GM18511 (cell line): ENCODE measurements at regions not wholly inside any gene's neighbourhood (a gene's known extent, or its start where the extent isn't known, plus 50 kb on each side); places are given as distances from the start of the nearest gene placed in this dataset.

Experiments
- ATAC-seq: cut with Tn5 transposase; IDR thresholded peaks from one replicate; pipeline ENCODE4 v1.9.1; 2021; ENCODE audit warnings: mild to moderate bottlenecking, moderate library complexity; ENCODE audit not compliant: unreplicated experiment

GRCh38 chr4:41865306-41865980 lies 69.8 kb upstream of the TMEM33 start:
- no peak for ATAC-seq

DNA sequence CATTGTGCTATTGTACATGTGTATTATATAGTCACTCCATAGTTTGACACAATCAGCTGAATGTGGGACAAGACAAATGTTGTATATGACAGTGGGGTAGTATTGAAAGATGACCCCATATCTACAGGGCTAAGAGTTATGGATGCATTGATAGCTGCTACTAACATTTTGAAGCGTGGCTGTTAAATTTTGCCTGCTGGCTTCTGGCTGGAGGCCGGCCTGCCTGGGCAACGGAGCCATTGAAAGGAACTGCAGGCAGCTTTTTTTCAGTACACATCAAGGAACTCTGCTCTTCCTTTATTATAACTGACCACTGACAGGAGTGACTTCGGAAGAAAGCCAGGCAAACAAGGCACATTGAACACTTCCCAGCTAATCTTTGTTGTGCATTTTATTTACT lies 76.1 kb upstream of the TMEM33 start:
- no peak for ATAC-seq

DNA sequence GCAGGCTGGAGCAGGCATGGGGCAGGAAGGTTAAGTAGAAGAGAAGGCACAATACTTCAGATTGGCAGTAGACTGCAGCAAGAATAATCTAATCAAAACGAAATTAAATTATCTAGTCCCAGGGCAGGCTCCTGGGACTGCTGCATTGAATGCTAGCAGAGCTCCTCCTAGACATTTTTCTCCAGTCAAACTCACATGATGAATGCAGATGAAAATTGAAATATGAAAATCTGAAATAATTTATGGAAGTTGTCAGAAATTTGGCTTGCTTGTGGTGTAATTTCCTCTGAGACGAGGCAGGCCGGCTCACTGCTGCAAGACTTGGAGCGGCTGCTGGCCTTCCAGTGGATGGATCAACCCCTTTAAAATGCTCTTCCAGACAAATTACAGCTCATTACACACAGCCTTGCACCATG lies 78.0 kb upstream of the TMEM33 start:
- ATAC-seq = no peak

- ATAC-seq = no peak
Observed at GRCh38 chr4:41856797-41857196, 78.4 kb upstream of the TMEM33 start.

- no peak for ATAC-seq
Observed at GRCh38 chr4:41853973-41854372, 81.3 kb upstream of the TMEM33 start.

DNA sequence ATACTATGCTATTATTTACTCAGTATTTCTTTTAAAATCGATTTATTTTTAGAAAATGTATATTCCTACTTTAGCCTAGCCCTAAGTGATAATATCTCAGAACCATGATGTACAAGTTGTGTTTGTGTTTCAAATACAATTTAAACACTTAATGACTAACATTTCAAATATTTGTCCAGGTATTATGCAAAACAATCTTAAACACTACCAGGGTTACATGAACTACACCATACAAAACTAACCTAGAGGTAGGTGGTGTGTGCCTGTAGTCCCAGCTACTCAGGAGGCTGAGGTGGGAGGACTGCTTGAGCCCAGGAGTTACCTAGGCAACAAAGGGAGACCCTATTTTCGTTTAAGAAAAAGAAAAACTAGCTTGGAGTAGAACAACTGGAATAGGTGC lies 83.0 kb upstream of the TMEM33 start:
- ATAC-seq = no peak

- no peak for ATAC-seq
Observed at GRCh38 chr4:41851621-41852020, 83.6 kb upstream of the TMEM33 start.

DNA sequence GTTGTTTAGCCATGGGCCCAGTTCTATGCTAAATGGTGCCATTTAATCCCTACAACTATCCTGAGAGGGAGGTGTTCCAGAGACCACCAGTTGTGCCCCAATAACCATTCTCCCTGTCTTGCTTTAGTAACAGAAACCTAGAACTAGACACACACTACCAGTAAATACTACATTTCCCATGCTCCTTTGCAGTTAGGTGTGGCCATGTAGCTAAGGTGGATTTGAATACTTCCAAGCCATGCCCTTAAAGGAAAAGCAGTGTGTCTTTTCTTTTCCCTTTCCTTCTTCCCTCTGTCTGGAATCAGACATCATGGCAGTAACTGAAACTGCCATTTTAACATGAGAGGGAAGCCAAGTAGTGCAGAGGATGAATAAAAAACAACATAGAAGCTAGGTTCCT lies 90.9 kb upstream of the TMEM33 start:
- ATAC-seq = no peak

DNA sequence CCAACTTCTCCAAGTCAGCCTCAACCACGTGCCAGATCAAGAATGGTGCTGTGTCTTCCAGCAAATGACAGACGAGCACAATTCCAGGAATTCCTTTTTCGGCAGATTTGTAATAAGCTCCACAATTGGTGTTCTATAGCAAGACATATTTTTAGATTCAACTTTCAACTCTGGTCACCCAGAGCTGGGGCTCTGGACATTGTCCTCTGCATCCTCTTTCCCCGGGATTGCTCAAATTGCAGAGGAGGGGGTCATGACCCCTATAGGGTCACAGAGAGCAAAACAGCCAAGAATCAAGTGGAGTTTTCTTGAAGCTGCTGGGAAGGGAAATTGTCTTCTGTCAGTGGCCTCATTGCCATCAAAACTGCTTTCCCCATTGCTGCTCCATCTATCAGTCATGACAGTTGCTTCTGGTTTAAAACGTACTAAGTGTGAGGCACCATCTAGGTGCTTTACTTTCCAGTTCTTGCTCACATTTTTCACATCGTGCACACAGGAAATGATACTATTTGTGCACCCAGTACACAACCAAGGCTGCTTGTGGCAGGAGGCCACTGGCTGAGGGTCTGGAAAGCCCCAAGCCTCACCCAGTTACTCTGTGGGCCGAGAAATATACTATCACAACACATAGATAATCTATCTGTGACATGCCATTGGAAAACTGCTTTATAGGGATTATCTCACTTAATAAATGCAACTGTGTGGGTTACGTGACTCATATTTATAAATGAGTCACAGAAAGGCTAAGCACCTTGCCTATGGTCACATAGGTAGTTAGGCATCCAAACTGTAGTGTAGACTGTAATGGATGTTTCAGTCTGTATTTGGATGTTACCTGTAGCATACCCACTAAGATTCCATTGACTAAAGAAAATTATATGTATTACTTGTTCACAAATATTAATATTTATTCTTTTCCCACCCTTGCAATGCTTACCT lies 91.7 kb upstream of the PHOX2B start:
- ATAC-seq = peak; percentile 77

DNA sequence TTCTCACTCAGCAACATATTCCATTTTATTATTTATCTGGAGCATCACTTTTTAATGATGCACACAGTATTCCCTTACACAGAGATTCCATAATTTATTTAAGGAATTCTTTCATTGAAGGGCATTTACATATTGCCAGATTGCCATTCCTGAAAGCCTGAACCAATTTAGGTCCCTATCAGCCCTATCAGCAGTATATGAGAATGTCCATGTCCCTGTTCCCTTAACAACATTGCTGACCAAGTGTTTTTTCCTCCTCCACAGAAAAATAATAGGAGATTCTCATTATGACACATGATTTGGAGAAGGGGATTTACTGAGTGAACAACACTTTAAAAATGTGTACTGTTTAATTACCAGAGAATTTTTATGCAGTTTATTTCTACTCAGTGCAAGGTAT lies 90.1 kb upstream of the PHOX2B start:
- ATAC-seq = no peak

DNA sequence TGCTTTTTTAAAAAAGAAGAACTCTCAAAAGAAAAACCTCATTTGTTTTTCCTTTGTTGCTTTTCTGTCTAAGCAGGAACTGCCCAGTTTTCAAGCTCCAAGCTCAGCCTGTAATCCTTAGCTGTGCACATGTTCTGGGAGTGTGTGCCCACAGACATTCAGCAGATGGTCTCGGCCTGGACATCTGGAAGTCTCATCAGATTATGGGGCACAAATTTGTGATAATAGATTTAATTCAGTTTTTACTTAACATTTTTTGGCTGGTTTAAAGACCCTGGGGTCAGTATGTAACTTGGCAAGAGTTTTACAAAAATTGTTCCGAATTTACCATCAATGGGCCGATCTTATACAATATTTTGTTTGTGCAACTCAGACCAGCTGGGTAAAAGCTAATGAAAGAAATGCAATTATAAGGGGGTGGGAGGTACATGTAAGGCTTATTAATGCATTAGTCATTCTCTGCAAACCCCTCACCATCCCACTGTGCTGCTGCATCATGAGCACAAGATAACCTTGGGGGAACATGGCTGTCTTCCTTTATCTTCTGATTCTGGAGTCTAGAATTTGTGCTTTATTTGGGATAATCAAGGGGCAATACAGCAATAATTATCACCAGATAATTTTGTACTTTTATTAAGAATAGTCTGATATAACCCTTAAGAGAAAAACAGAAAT lies 86.9 kb upstream of the PHOX2B start:
- ATAC-seq = no peak

DNA sequence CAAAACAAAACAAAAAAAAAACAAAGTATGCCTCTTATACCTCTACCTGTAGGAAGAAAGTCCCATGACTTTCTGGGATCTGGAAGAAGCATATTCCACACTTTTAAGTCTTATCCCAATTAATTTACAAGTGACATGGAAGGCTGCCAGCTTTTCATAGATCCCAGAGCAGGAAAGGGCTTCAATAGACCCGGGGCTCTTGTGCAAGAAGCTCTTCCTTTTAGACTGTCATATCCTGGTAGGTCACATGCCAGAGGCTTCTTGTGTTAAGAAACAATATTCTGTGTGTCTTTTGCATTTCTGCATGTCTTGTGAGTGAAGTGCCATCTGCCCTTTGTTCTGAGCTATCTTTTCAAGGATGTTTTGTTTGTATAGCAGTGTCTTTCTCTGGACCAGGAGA lies 84.4 kb upstream of the PHOX2B start:
- ATAC-seq = no peak

GRCh38 chr4:41822325-41822724 lies 73.8 kb upstream of the PHOX2B start:
- no peak for ATAC-seq

- no peak for ATAC-seq
Observed at GRCh38 chr4:41820473-41820872, 71.9 kb upstream of the PHOX2B start.

GRCh38 chr4:41819621-41820020 lies 71.1 kb upstream of the PHOX2B start:
- ATAC-seq = no peak

DNA sequence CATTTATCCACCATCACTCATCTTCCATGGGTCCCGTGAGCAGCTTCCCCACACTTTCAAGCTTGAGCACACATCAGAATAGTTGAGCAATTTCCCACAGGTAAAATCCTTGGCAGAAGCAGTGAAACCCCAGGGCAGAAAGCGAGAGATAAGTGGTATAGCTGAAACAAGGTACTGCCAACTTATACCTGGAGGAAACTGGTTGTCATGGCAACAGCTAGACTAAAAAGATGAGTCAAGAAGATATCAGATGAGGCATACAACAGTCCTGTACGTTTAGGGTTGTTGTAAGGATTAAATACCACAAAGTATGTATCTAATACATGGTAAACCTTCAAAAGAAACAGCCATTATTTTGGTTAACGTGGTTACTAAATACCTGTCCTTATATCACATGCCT lies 66.9 kb upstream of the PHOX2B start:
- no peak for ATAC-seq

DNA sequence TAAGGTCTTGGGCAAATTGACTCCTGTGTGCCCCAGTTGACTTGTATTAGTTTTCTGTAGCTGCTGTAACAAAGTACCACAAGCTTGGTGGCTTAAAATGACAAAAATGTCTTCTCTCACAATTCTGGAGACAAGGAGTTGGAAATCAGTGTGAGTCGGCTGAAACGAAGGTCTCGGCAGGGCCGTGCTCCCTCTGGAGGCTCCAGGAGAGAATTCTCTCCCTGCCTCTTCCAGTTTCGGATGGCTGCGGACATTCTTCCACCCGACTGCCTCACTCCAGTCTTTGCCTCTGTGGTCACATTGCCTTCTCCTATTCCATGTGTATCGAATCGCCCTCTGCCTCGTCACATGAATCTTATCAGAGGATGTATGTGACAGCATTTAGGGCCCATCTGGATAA lies 66.0 kb upstream of the PHOX2B start:
- no peak for ATAC-seq

GRCh38 chr4:41806807-41807206 lies 58.3 kb upstream of the PHOX2B start:
- no peak for ATAC-seq

DNA sequence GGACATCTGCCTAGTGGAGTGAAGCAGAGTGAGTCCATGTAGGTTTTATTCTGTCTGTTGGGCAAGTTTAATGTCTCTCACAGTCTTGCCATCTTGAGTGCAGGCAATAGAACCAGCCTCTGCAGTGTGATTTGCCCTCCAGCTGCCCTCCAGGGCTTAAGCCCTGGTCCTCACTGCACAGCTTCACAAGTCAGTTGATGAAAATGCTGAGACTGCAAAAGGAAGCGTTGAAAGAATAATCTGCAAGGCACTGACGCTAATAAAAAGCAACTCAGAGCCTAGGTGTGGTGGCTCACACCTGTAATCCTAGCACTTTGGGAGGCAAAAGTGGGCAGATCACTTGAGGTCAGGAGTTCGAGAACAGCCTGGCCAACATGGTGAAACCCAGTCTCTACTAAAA lies 54.1 kb upstream of the PHOX2B start:
- no peak for ATAC-seq

DNA sequence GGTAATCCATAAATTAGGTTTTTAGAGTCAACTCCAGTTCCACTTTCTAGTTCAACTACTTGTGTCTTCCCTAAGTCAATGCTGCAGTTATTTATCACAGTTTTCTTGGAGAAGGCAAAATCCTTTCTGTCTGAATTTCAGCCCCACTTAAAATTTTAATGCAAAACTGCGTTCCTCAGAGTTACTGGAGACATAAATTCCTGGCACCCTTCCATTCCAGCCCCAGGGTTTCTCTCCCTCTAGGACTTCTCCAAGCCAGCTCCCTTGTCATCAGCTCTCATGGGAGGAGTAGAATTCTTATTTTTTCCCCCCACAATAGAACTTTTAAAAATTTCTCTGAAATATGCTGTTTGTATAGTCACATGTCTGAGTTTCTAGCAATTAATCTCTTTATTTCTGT lies 50.6 kb upstream of the PHOX2B start:
- no peak for ATAC-seq
